Lung (tissue), 11 donors: ENCODE measurements at regions not wholly inside any gene's neighbourhood (a gene's known extent, or its start where the extent isn't known, plus 50 kb on each side); places are given as distances from the start of the nearest gene placed in this dataset.

Experiments used
- ATAC-seq: fragments of 200-7000 bp; cut with Tn5 transposase; one replicate; pipeline ENCODE4 v1.9.1; 2020; ENCODE audit warnings: moderate number of reproducible peaks; ENCODE audit not compliant: insufficient read depth, low FRiP score
- DNase-seq, 3 donors: peaks; one replicate each; pipeline ENCODE4 v3.0.0-alpha.2; 2013 to 2017
- H3K27ac ChIP-seq, 2 donors: one replicate each; pipeline ENCODE4 v1.5.1; 2013; ENCODE audit warnings: mild to moderate bottlenecking in 2 of 2, moderate library complexity in 2 of 2, control low read depth in 1 of 2, inconsistent platforms in 1 of 2, low read depth in 1 of 2, low read length in 1 of 2
- H3K27me3 ChIP-seq, 3 donors: one replicate each; pipeline ENCODE4 v1.5.1; 2013; ENCODE audit warnings: low read length in 2 of 3; ENCODE audit not compliant: control insufficient read depth in 3 of 3, insufficient read depth in 3 of 3
- H3K36me3 ChIP-seq, 4 donors: one replicate each; pipeline ENCODE4 v1.5.1; 2013; ENCODE audit warnings: low read length in 4 of 4, mild to moderate bottlenecking in 1 of 4, moderate library complexity in 1 of 4; ENCODE audit not compliant: control insufficient read depth in 4 of 4, insufficient read depth in 4 of 4
- H3K4me1 ChIP-seq, 5 donors: one replicate each; pipeline ENCODE4 v1.5.1; 2013; ENCODE audit warnings: low read length in 5 of 5, mild to moderate bottlenecking in 2 of 5, moderate library complexity in 1 of 5; ENCODE audit not compliant: control insufficient read depth in 5 of 5, insufficient read depth in 5 of 5
- H3K4me3 ChIP-seq: one replicate; pipeline ENCODE4 v1.5.1; 2013; ENCODE audit warnings: mild to moderate bottlenecking, control low read depth, moderate library complexity
- H3K9ac ChIP-seq, 2 donors: one replicate each; pipeline ENCODE4 v1.5.1; 2013; ENCODE audit warnings: low read length in 2 of 2, control low read depth in 1 of 2; ENCODE audit not compliant: insufficient read depth in 1 of 2
- H3K9me3 ChIP-seq, 4 donors: one replicate each; pipeline ENCODE4 v1.5.1; 2013; ENCODE audit warnings: low read length in 3 of 4, mild to moderate bottlenecking in 1 of 4, moderate library complexity in 1 of 4; ENCODE audit not compliant: control insufficient read depth in 4 of 4, insufficient read depth in 3 of 4
- CTCF ChIP-seq: IDR thresholded peaks from 2 replicates; pipeline ENCODE4 v1.5.1; 2012; ENCODE audit warnings: mild to moderate bottlenecking; ENCODE audit errors: control extremely low read depth, extremely low read depth
- WGBS, 2 donors: extraction: QIAGEN DNeasy Blood & Tissue Kit; methylation state at CpG; one replicate each; pipeline ENCODE4 v1.1.7; 2013; 5-methylcytosine and 5-hydroxymethylcytosine counted together
- donor health status: control.
- donor health status: control.
- donor health status: Bipolar disorder and iron deficiency.
- donor health status: healthy.
- donor health status: DM: yes; HTN: yes; CAD: no.

DNA sequence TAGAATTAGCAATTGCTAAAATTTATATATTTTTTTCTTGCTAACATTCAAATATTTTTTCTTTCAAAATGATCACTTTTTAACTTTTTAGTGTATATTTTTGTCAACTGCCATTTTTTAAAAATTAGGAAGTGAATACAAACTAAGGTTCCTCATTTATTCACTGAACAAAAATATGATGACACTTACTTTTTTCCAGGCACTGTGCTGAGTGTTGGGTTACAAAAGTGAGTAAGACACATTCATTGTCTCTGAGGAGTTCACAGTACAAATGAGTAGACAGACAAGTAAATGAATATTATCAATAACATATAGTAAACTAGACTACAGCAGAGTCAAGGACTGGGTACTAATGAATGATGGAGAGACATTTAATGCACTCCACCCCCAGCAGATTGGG is 543.5 kb downstream of the PDHA2 start:
- Histone ChIP-seq H3K27me3 (no peaks in the 10 kb centered on the region), H3K36me3 (no peaks in the 10 kb centered on the region), H3K4me1 (no peaks in the 10 kb centered on the region), H3K9me3 (peaks cover 0 to 4% (median 0%) of the 10 kb centered on the region in 4 donors), H3K27ac (no peak overlapping the region), H3K9ac (no peak overlapping the region), H3K4me3 (no peak overlapping the region)
- ATAC-seq (no peak), DNase-seq (no peak)
- TF ChIP-seq CTCF = no peak

DNA sequence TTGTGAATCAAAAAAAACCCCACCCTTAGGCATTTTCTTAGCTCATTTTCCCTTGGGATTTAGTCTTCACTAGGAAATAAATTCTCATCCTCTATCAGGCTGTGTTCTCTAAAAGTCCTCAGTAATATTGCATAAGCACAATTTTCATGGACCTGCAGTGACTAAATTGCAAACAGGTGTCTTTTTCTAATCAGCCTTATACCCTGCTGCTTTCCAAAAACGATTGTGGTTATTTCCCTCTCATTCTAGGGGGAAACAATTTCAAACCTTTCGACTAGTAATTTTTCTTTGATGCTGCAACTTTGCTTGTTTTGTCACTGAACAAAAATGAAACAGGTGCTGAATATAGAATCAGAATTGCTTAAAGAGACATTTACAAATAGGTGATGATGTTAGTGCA is 549.9 kb downstream of the PDHA2 start:
- Histone ChIP-seq H3K9me3 (no peaks in the 10 kb centered on the region), H3K27me3 (no peaks in the 10 kb centered on the region), H3K4me3 (no peak overlapping the region), H3K36me3 (no peaks in the 10 kb centered on the region), H3K4me1 (no peaks in the 10 kb centered on the region), H3K27ac (no peak overlapping the region), H3K9ac (no peak overlapping the region)
- WGBS, 2 donors = 58 to 63% methylated on average over 2 of the region's 2 CpGs
- no peak for TF ChIP-seq CTCF
- ATAC-seq (no peak), DNase-seq (no peak)

- H3K4me3 ChIP-seq = no peak overlapping the region
- no peaks in the 10 kb centered on the region for H3K9me3 ChIP-seq
- no peaks in the 10 kb centered on the region for H3K27me3 ChIP-seq
- ATAC-seq = no peak
- WGBS, 2 donors = 73 to 82% methylated on average over 5 of the region's 5 CpGs
- TF ChIP-seq CTCF = no peak
- no peak for DNase-seq
- no peaks in the 10 kb centered on the region for H3K36me3 ChIP-seq
- H3K4me1 ChIP-seq = no peaks in the 10 kb centered on the region
- H3K9ac ChIP-seq = no peak overlapping the region
- H3K27ac ChIP-seq = no peak overlapping the region
Observed at GRCh38 chr4:96390404-96390803, 550.5 kb downstream of the PDHA2 start.

DNA sequence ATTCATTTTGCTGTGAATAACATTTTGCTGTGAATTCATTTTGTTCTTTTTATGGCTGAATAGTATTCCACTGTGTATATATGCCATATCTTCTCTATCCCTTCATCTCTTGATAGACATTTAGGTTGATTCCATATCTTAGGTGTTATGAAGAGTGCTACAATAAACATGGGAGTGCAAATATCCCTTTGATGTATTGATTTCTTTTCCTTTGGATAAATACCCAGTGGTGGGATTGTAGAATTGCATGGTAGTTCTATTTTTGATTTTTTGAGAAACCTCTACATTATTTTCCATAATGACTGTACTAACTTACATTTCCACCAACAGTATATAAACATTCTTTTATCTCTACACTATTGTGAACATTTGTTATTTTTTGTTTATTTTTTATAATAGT is 555.9 kb downstream of the PDHA2 start:
- H3K27me3 ChIP-seq = no peaks in the 10 kb centered on the region
- ATAC-seq = no peak
- peaks cover 0 to 3% (median 0%) of the 10 kb centered on the region in 4 donors for H3K9me3 ChIP-seq
- no peak for TF ChIP-seq CTCF
- DNase-seq = no peak
- H3K36me3 ChIP-seq = no peaks in the 10 kb centered on the region
- no peak overlapping the region for H3K4me3 ChIP-seq
- H3K9ac ChIP-seq = no peak overlapping the region
- no peak overlapping the region for H3K27ac ChIP-seq
- no peaks in the 10 kb centered on the region for H3K4me1 ChIP-seq
